ENCODE measurements at regions not wholly inside any gene's neighbourhood (a gene's known extent, or its start where the extent isn't known, plus 50 kb on each side); places are given as distances from the start of the nearest gene placed in this dataset.

DNA sequence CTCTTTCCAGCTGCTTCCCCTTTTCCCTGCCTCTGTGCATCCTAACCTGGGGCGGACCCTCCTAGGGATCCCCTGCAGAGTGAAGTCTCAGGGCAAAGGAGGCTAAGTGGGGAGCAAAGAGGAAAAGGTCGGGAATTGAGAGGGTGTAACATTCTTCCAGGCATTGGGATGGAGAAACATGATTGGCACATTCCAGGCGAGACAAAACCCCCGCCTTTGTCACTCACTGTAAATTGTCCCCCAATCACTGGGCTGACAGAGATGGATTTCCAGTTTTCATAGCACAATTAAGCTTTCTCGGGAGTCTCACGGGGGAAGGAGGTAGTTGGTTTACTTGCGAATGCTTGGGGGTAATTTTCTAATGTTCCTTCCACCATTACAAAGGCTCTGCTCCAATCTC is 74.9 kb downstream of the MIAT start:
- H3K27me3 ChIP-seq (ENCODE audit: insufficient read depth, low read length), result no peaks in the 10 kb centered on the region
- no peak overlapping the region for H3K27ac ChIP-seq (ENCODE audit: low read depth, low read length)
- no peak overlapping the region for H2AFZ ChIP-seq (ENCODE audit: low read length, unreplicated experiment)
- H3K4me1 ChIP-seq (ENCODE audit: control insufficient read depth, insufficient read depth, low read length, unreplicated experiment), result no peaks in the 10 kb centered on the region
- no peak overlapping the region for H3K4me3 ChIP-seq (ENCODE audit: low read depth, low read length)
- no peaks in the 10 kb centered on the region for H3K79me2 ChIP-seq (ENCODE audit: control insufficient read depth, insufficient read depth, low read length, unreplicated experiment)
- no peaks in the 10 kb centered on the region for H3K36me3 ChIP-seq (ENCODE audit: insufficient read depth, low read length)

DNA sequence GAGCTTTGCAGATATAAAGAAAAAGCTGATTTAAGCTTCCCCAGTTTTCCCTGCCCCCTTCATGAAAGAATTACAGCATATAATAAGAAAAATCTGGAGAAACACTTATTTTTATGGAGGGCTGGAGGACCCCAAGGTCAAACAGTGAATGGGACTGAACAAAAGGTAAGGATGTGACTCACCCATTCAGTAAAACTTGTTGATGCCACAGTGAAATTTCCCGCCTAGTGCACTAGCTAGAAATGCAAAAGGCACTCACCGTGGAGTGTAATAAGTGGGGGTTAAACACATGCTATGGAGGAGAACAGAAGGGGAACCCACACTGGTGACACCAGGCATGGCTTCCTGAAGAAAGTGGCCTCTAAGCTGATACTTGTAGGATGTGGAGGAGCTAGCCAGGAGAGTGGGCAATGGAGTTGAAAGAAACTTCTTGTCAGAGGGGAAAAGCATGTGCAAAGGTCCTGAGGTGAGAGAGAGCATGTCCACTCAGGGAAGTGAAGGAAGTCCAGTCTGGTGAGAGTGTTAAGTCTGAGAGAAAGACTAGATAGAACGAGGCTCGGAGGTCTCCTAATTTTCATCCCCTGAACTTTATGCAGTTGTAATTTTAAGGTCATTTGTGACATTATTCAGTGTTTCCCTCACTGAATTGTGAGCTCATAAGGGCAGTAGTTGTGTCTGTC is 77.1 kb downstream of the MIAT start:
- Histone ChIP-seq H3K79me2 (ENCODE audit: control insufficient read depth, insufficient read depth, low read length, unreplicated experiment) (no peaks in the 10 kb centered on the region), H2AFZ (ENCODE audit: low read length, unreplicated experiment) (no peak overlapping the region), H3K36me3 (ENCODE audit: insufficient read depth, low read length) (no peaks in the 10 kb centered on the region), H3K27ac (ENCODE audit: low read depth, low read length) (no peak overlapping the region), H3K4me3 (ENCODE audit: low read depth, low read length) (no peak overlapping the region), H3K4me1 (ENCODE audit: control insufficient read depth, insufficient read depth, low read length, unreplicated experiment) (no peaks in the 10 kb centered on the region), H3K27me3 (ENCODE audit: insufficient read depth, low read length) (no peaks in the 10 kb centered on the region)

DNA sequence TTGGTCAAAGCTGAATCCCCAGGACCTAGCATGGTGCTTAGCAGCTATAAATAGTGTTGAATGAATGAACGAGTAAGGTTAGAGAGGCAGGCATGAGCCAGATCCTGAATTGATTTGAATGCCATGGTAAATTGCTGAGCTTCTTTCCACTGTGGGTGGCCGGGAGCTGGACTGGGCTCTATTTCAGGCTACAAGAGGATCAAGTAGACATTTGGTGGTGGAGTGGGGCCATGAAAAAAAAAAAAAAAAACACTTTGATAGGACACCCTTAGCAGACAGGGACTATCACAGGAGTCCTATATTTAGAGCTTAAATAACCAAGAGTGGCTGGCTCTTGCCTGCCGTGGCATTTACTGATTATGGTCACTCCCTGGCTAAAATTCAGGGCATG is 77.6 kb downstream of the MIAT start:
- no peaks in the 10 kb centered on the region for H3K36me3 ChIP-seq (ENCODE audit: insufficient read depth, low read length)

DNA sequence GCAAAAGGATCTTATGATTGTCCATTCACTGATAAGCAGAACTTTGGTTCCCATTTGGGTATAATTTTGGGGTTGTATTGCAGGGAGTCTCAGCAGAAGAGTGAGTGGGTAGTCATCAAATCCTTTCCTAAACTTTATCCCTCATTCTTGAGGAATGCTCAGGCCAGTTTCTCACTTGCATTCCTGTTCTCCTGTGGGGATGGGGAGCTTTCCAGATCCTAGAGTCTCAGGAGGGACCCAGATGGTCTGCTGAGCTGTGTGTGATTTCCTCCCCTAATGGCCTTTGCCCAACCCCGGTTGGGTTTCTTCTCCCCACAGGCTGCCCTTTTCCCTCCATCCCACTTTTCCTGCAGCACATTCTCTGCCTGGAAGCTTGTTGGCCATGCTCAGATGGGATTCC is 79.9 kb downstream of the MIAT start:
- Histone ChIP-seq H3K4me1 (ENCODE audit: control insufficient read depth, insufficient read depth, low read length, unreplicated experiment) (no peaks in the 10 kb centered on the region), H3K27ac (ENCODE audit: low read depth, low read length) (no peak overlapping the region), H3K27me3 (ENCODE audit: insufficient read depth, low read length) (no peaks in the 10 kb centered on the region), H3K79me2 (ENCODE audit: control insufficient read depth, insufficient read depth, low read length, unreplicated experiment) (no peaks in the 10 kb centered on the region), H3K36me3 (ENCODE audit: insufficient read depth, low read length) (no peaks in the 10 kb centered on the region), H3K4me3 (ENCODE audit: low read depth, low read length) (no peak overlapping the region), H2AFZ (ENCODE audit: low read length, unreplicated experiment) (no peak overlapping the region)

More for the DNA sequence above, 77.6 kb downstream of the MIAT start:
- Histone ChIP-seq H3K4me1 (ENCODE audit: control insufficient read depth, insufficient read depth, low read length, unreplicated experiment) (no peaks in the 10 kb centered on the region), H2AFZ (ENCODE audit: low read length, unreplicated experiment) (no peak overlapping the region), H3K27ac (ENCODE audit: low read depth, low read length) (no peak overlapping the region), H3K79me2 (ENCODE audit: control insufficient read depth, insufficient read depth, low read length, unreplicated experiment) (no peaks in the 10 kb centered on the region), H3K4me3 (ENCODE audit: low read depth, low read length) (no peak overlapping the region), H3K27me3 (ENCODE audit: insufficient read depth, low read length) (no peaks in the 10 kb centered on the region)

DNA sequence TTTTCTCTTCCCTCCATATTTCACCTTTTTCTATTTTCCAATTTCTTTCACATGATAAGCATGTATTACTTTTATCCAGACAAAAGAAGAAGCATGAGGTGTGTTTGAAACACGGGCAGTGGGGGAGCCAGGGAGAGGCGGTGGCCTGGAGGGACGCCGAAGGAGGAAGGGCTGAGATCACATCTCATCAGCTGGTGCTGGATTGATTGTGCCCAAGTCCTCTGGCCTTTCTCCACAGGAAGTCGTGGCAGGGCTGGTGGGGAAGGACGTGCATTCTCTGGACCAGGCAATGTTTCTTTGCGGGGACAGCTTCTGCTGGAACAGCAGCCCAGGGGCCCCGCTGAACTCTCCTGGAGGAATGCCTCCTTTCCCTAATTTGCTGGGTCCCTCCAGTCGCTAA is 82.9 kb downstream of the MIAT start:
- Histone ChIP-seq H3K4me1 (ENCODE audit: control insufficient read depth, insufficient read depth, low read length, unreplicated experiment) (no peaks in the 10 kb centered on the region), H2AFZ (ENCODE audit: low read length, unreplicated experiment) (no peak overlapping the region), H3K4me3 (ENCODE audit: low read depth, low read length) (no peak overlapping the region), H3K27ac (ENCODE audit: low read depth, low read length) (no peak overlapping the region), H3K27me3 (ENCODE audit: insufficient read depth, low read length) (no peaks in the 10 kb centered on the region), H3K79me2 (ENCODE audit: control insufficient read depth, insufficient read depth, low read length, unreplicated experiment) (no peaks in the 10 kb centered on the region), H3K36me3 (ENCODE audit: insufficient read depth, low read length) (no peaks in the 10 kb centered on the region)

DNA sequence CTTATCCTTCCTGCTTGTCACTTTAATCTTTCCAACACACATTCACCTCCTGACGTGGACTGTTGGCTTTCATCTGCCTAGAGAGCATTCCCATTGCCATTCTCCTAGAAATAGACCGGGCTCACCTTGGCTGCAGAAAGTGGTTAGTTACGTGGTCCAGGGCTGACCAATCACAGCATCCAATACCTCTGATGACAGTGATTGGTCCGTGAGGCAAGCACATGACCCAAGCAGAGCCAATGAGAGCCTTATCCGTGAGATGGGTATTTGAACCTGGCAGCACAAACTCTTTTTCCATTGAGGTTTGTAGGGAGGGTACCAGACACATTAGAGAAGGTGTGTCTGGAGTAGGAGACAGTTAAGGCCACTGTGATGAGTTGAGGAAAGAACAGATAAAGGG is 85.8 kb downstream of the MIAT start:
- Histone ChIP-seq H3K79me2 (ENCODE audit: control insufficient read depth, insufficient read depth, low read length, unreplicated experiment) (no peaks in the 10 kb centered on the region), H3K27ac (ENCODE audit: low read depth, low read length) (no peak overlapping the region), H3K36me3 (ENCODE audit: insufficient read depth, low read length) (no peaks in the 10 kb centered on the region), H3K4me1 (ENCODE audit: control insufficient read depth, insufficient read depth, low read length, unreplicated experiment) (no peaks in the 10 kb centered on the region), H2AFZ (ENCODE audit: low read length, unreplicated experiment) (no peak overlapping the region), H3K4me3 (ENCODE audit: low read depth, low read length) (no peak overlapping the region), H3K27me3 (ENCODE audit: insufficient read depth, low read length) (no peaks in the 10 kb centered on the region)

DNA sequence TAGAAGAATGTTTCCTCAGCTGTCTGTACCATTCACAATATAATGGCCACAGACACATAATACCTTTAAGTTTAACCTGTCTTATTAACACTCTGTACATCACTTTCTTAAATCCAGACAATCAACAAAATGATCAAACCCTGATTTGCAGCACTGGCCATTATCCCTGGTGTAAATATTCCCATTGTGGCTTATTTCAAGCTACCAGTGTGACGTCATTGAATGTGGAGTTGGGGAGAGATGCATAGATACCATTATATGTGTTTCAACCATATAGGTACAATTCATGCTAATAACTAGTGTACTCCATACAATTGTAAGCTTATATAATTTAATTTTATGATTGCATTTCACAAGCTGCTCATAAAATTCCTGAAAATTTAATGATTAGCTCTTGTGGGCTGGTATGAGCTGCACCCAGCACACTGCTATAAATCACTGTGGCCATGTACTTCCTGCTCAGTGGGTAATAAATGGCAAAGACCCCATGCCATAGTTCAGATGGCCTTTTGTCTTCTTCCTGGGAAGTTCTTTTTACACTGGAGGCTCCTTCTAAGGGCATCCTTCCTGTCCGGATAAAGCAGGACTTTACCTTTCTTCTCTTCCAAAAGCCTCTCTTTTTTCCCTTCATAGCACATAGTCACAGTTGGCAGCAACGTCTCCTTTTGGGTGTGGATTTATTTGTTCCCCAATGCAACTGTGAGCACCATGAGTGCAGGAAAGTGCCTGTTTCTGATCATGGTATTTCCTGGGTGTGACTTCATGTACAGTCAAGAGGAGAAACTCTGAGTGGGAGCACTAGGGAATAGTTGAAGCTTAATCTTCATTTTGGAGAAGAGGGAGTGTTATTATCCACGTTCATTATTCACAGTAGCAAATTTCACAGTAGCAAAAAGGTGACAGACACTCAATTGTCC is 87.8 kb downstream of the MIAT start:
- no peak overlapping the region for H2AFZ ChIP-seq (ENCODE audit: low read length, unreplicated experiment)
- H3K4me3 ChIP-seq (ENCODE audit: low read depth, low read length), result no peak overlapping the region
- H3K4me1 ChIP-seq (ENCODE audit: control insufficient read depth, insufficient read depth, low read length, unreplicated experiment), result no peaks in the 10 kb centered on the region
- H3K79me2 ChIP-seq (ENCODE audit: control insufficient read depth, insufficient read depth, low read length, unreplicated experiment), result no peaks in the 10 kb centered on the region
- no peaks in the 10 kb centered on the region for H3K27me3 ChIP-seq (ENCODE audit: insufficient read depth, low read length)
- no peaks in the 10 kb centered on the region for H3K36me3 ChIP-seq (ENCODE audit: insufficient read depth, low read length)
- no peak overlapping the region for H3K27ac ChIP-seq (ENCODE audit: low read depth, low read length)

DNA sequence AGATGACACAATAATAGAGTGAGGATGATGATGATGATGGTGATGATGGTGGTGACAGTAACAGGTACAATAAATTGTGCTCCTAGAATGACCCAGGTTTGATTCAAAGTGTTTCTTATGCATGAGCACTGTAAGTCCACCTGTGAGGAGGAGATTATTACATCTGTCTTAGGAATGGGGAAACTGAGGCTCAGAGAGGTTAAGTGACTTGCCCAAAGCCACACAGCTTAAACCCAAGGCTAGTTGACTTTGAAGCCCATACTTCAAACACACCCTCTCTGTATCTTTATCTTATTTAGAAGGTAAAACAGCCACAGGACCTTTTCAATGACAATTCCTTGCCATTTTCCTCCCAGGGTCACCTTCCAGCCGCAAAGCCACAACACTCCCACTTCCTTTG is 88.9 kb downstream of the MIAT start:
- H2AFZ ChIP-seq (ENCODE audit: low read length, unreplicated experiment), result no peak overlapping the region
- no peak overlapping the region for H3K27ac ChIP-seq (ENCODE audit: low read depth, low read length)
- H3K27me3 ChIP-seq (ENCODE audit: insufficient read depth, low read length), result no peaks in the 10 kb centered on the region
- no peaks in the 10 kb centered on the region for H3K36me3 ChIP-seq (ENCODE audit: insufficient read depth, low read length)
- no peak overlapping the region for H3K4me3 ChIP-seq (ENCODE audit: low read depth, low read length)
- no peaks in the 10 kb centered on the region for H3K79me2 ChIP-seq (ENCODE audit: control insufficient read depth, insufficient read depth, low read length, unreplicated experiment)
- no peaks in the 10 kb centered on the region for H3K4me1 ChIP-seq (ENCODE audit: control insufficient read depth, insufficient read depth, low read length, unreplicated experiment)

DNA sequence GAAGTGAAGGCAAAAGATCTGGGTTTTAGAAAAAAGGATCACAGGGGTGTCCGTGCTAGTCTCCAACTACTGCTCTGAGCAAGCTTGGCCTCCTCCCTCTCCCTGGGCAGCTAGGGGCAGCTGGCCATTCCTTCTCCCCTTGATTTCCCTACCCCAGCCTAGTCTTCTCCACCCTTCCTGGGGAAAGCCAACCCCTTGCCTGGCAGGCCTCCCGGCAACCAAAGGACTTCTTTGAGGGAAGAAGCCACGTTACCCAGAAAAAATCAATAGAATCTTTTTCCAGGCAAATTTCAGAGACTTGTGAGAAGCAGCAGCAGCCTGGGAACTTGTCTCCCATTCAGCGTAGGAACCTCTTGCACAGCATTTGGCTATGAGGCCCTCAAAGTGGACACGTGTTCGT is 91.5 kb downstream of the MIAT start:
- Histone ChIP-seq H2AFZ (ENCODE audit: low read length, unreplicated experiment) (no peak overlapping the region), H3K36me3 (ENCODE audit: insufficient read depth, low read length) (no peaks in the 10 kb centered on the region), H3K4me1 (ENCODE audit: control insufficient read depth, insufficient read depth, low read length, unreplicated experiment) (no peaks in the 10 kb centered on the region), H3K79me2 (ENCODE audit: control insufficient read depth, insufficient read depth, low read length, unreplicated experiment) (no peaks in the 10 kb centered on the region), H3K4me3 (ENCODE audit: low read depth, low read length) (no peak overlapping the region), H3K27me3 (ENCODE audit: insufficient read depth, low read length) (no peaks in the 10 kb centered on the region), H3K27ac (ENCODE audit: low read depth, low read length) (no peak overlapping the region)

DNA sequence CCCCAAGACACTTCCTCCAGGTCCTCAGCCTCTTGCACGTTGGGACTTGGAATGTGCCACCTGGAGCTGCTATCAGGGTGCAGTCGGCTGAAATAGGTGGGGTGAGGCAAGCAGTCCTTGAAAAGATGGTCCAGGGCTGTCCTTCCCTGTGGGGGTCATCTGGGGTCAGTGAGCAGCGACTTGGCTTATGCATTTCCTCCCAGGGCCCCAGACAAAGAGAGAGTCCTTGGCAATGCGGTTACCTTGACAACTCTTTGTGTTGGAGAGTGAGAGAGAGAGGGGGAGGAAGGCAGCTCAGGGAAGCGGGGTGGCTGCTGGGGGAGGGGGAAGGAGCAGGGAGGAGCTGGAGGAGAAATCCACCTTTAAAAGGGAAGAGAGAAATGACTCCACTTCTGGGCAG is 93.8 kb downstream of the MIAT start:
- no peaks in the 10 kb centered on the region for H3K79me2 ChIP-seq (ENCODE audit: control insufficient read depth, insufficient read depth, low read length, unreplicated experiment)

More for the DNA sequence above, 93.8 kb downstream of the MIAT start:
- Histone ChIP-seq H3K36me3 (ENCODE audit: insufficient read depth, low read length) (no peaks in the 10 kb centered on the region), H2AFZ (ENCODE audit: low read length, unreplicated experiment) (no peak overlapping the region), H3K27me3 (ENCODE audit: insufficient read depth, low read length) (no peaks in the 10 kb centered on the region), H3K4me1 (ENCODE audit: control insufficient read depth, insufficient read depth, low read length, unreplicated experiment) (no peaks in the 10 kb centered on the region), H3K4me3 (ENCODE audit: low read depth, low read length) (no peak overlapping the region), H3K27ac (ENCODE audit: low read depth, low read length) (no peak overlapping the region)
